ENCODE measurements at regions not wholly inside any gene's neighbourhood (a gene's known extent, or its start where the extent isn't known, plus 50 kb on each side); places are given as distances from the start of the nearest gene placed in this dataset.

- no peak overlapping the region for H3K27ac Mint-ChIP-seq
- no peaks in the 10 kb centered on the region for H3K27me3 ChIP-seq
- H3K27ac ChIP-seq: no peak overlapping the region
- no peak overlapping the region for H3K9ac ChIP-seq
- H3K4me3 ChIP-seq: no peak overlapping the region
- H3K4me3 Mint-ChIP-seq: no peak overlapping the region
- no peaks in the 10 kb centered on the region for H3K9me3 ChIP-seq (ENCODE audit: low read depth)
- no peaks in the 10 kb centered on the region for H3F3A ChIP-seq (ENCODE audit: low read depth)
- H3K4me1 Mint-ChIP-seq: peaks cover 14% of the 10 kb centered on the region
- TF ChIP-seq CTCF (IDR thresholded peaks at IDR 0.05) (no peak), EZH2 (IDR thresholded peaks at IDR 0.05) (no peak), EZH2phosphoT487 (IDR thresholded peaks at IDR 0.05) (no peak)
- no peaks in the 10 kb centered on the region for H3K4me1 ChIP-seq
- peaks cover 6% of the 10 kb centered on the region for H3K27me3 Mint-ChIP-seq (ENCODE audit: insufficient read depth, low read depth)
- no peak overlapping the region for H2AFZ ChIP-seq (replicated peaks)
- no peaks in the 10 kb centered on the region for H3K79me2 ChIP-seq (ENCODE audit: low read depth)
- H4K20me1 ChIP-seq (ENCODE audit: low read depth): no peaks in the 10 kb centered on the region
- no peak for DNase-seq (ENCODE audit: low spot score)
- H3K36me3 ChIP-seq: no peaks in the 10 kb centered on the region
- H3K9me3 Mint-ChIP-seq: peaks cover 7% of the 10 kb centered on the region
- no peak overlapping the region for H3K4me2 ChIP-seq
- peaks cover 2% of the 10 kb centered on the region for H3K36me3 Mint-ChIP-seq
Observed at GRCh38 chr1:38336301-38336923, 289.8 kb upstream of the POU3F1 start.

GRCh38 chr1:38334930-38335592 is 288.5 kb upstream of the POU3F1 start:
- H3K9me3 Mint-ChIP-seq: peaks cover 4% of the 10 kb centered on the region

GRCh38 chr1:38332649-38333310 is 286.2 kb upstream of the POU3F1 start:
- no peak overlapping the region for H3K27ac ChIP-seq
- no peaks in the 10 kb centered on the region for H3F3A ChIP-seq (ENCODE audit: low read depth)
- Mint-ChIP-seq H3K9me3 (peaks cover 3% of the 10 kb centered on the region), H3K27ac (no peak overlapping the region), H3K4me1 (peaks cover 15% of the 10 kb centered on the region), H3K4me3 (no peak overlapping the region), H3K36me3 (peaks cover 2% of the 10 kb centered on the region), H3K27me3 (ENCODE audit: insufficient read depth, low read depth) (peaks cover 5% of the 10 kb centered on the region)
- H4K20me1 ChIP-seq (ENCODE audit: low read depth): no peaks in the 10 kb centered on the region
- H3K9ac ChIP-seq: no peak overlapping the region
- H3K4me2 ChIP-seq: no peak overlapping the region
- no peak overlapping the region for H2AFZ ChIP-seq (replicated peaks)
- no peak for DNase-seq (ENCODE audit: low spot score)
- no peaks in the 10 kb centered on the region for H3K9me3 ChIP-seq (ENCODE audit: low read depth)
- no peaks in the 10 kb centered on the region for H3K4me1 ChIP-seq
- H3K4me3 ChIP-seq: no peak overlapping the region
- H3K27me3 ChIP-seq: no peaks in the 10 kb centered on the region
- no peaks in the 10 kb centered on the region for H3K36me3 ChIP-seq
- no peaks in the 10 kb centered on the region for H3K79me2 ChIP-seq (ENCODE audit: low read depth)
- no peak for TF ChIP-seq CTCF (IDR thresholded peaks at IDR 0.05)
- no peak for TF ChIP-seq EZH2phosphoT487 (IDR thresholded peaks at IDR 0.05)

More at GRCh38 chr1:38334930-38335592, 288.5 kb upstream of the POU3F1 start:
- peaks cover 6% of the 10 kb centered on the region for H3K27me3 Mint-ChIP-seq (ENCODE audit: insufficient read depth, low read depth)
- H3K4me3 Mint-ChIP-seq: no peak overlapping the region
- no peak overlapping the region for H3K4me3 ChIP-seq
- TF ChIP-seq EZH2 (IDR thresholded peaks at IDR 0.05) (no peak), CTCF (IDR thresholded peaks at IDR 0.05) (no peak), EZH2phosphoT487 (IDR thresholded peaks at IDR 0.05) (no peak)
- H3K27me3 ChIP-seq: no peaks in the 10 kb centered on the region
- no peaks in the 10 kb centered on the region for H3F3A ChIP-seq (ENCODE audit: low read depth)
- no peaks in the 10 kb centered on the region for H3K9me3 ChIP-seq (ENCODE audit: low read depth)
- H4K20me1 ChIP-seq (ENCODE audit: low read depth): no peaks in the 10 kb centered on the region
- H3K9ac ChIP-seq: no peak overlapping the region
- H3K4me2 ChIP-seq: no peak overlapping the region
- no peak overlapping the region for H2AFZ ChIP-seq (replicated peaks)
- H3K27ac Mint-ChIP-seq: no peak overlapping the region
- H3K4me1 Mint-ChIP-seq: peaks cover 14% of the 10 kb centered on the region
- no peaks in the 10 kb centered on the region for H3K79me2 ChIP-seq (ENCODE audit: low read depth)
- no peak for DNase-seq (ENCODE audit: low spot score)
- H3K36me3 Mint-ChIP-seq: peaks cover 2% of the 10 kb centered on the region
- H3K4me1 ChIP-seq: no peaks in the 10 kb centered on the region
- H3K27ac ChIP-seq: no peak overlapping the region
- no peaks in the 10 kb centered on the region for H3K36me3 ChIP-seq
